ENCODE measurements at regions not wholly inside any gene's neighbourhood (a gene's known extent, or its start where the extent isn't known, plus 50 kb on each side); places are given as distances from the start of the nearest gene placed in this dataset.

DNA sequence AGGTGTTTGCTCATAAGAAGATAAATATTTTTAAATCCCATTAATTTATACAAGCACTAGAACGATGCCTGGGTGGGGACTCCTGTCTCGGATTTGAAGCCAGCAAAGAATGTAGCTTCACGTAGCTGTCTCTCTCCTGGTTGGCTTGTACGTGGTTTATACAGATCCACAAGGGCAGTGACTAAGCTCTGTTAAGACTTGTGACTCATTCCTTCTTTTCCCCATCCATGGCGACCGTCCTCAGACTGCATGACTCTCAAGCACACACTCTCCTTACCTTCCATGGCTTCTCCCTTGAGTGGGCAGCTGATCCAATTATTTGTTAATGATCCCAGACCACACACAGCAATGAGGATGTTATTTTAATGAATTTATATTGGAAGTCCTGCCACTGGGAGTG, 679.7 kb upstream of the SOX9 start:
- no peak overlapping the region for H3K9ac ChIP-seq (ENCODE audit: low read length)
- H3K27me3 ChIP-seq (ENCODE audit: insufficient read depth, low read length): no peaks in the 10 kb centered on the region
- no peak overlapping the region for H2AFZ ChIP-seq (ENCODE audit: low read length)
- H3F3A ChIP-seq (ENCODE audit: insufficient read depth, low read length): no peaks in the 10 kb centered on the region
- H3K9me3 ChIP-seq (ENCODE audit: low read length): no peaks in the 10 kb centered on the region
- no peak overlapping the region for H3K4me2 ChIP-seq (ENCODE audit: low read length)
- H3K9me2 ChIP-seq (ENCODE audit: low read depth, low read length): no peaks in the 10 kb centered on the region
- H3K36me3 ChIP-seq (ENCODE audit: insufficient read depth, low read length): no peaks in the 10 kb centered on the region
- no peak overlapping the region for H3K4me3 ChIP-seq (ENCODE audit: low read depth, low read length, poor library complexity, severe bottlenecking)
- no peaks in the 10 kb centered on the region for H3K79me2 ChIP-seq (ENCODE audit: insufficient read depth, low read length)
- H3K4me1 ChIP-seq (ENCODE audit: insufficient read depth, low read length, severe bottlenecking): no peaks in the 10 kb centered on the region
- TF ChIP-seq, protein P1, sequence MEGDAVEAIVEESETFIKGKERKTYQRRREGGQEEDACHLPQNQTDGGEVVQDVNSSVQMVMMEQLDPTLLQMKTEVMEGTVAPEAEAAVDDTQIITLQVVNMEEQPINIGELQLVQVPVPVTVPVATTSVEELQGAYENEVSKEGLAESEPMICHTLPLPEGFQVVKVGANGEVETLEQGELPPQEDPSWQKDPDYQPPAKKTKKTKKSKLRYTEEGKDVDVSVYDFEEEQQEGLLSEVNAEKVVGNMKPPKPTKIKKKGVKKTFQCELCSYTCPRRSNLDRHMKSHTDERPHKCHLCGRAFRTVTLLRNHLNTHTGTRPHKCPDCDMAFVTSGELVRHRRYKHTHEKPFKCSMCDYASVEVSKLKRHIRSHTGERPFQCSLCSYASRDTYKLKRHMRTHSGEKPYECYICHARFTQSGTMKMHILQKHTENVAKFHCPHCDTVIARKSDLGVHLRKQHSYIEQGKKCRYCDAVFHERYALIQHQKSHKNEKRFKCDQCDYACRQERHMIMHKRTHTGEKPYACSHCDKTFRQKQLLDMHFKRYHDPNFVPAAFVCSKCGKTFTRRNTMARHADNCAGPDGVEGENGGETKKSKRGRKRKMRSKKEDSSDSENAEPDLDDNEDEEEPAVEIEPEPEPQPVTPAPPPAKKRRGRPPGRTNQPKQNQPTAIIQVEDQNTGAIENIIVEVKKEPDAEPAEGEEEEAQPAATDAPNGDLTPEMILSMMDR (IDR thresholded peaks at IDR 0.05; ENCODE audit: low read length): no peak
- no peak for TF ChIP-seq EZH2 (IDR thresholded peaks at IDR 0.05; ENCODE audit: borderline replicate concordance, low read length)
- H4K20me1 ChIP-seq (ENCODE audit: insufficient read depth, low read length): no peaks in the 10 kb centered on the region
- no peak overlapping the region for H3K27ac ChIP-seq (ENCODE audit: low read depth, low read length, poor library complexity, severe bottlenecking)

DNA sequence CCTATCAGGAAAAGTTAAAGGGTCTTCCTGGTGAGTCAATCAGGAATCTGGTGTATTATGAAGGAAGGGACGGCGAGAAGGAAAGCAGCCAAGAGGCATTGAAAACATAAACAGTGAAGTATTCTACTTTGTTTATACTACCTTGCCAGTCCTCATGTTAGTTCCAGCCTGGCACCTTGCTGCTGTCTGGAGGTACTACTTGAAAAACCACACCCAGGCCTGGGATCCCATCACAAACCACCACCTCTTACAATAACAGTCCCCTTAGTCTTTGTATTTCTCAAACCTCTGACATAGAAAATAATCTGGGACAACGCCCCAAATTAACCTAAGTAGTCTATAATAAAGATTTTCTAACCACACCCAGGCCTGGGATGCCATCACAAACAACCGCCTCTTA, 676.7 kb upstream of the SOX9 start:
- Histone ChIP-seq H3K9ac (ENCODE audit: low read length) (no peak overlapping the region), H3K9me2 (ENCODE audit: low read depth, low read length) (no peaks in the 10 kb centered on the region), H3K4me2 (ENCODE audit: low read length) (no peak overlapping the region), H3K36me3 (ENCODE audit: insufficient read depth, low read length) (no peaks in the 10 kb centered on the region), H3K27me3 (ENCODE audit: insufficient read depth, low read length) (no peaks in the 10 kb centered on the region), H3K9me3 (ENCODE audit: low read length) (no peaks in the 10 kb centered on the region), H3K4me3 (ENCODE audit: low read depth, low read length, poor library complexity, severe bottlenecking) (no peak overlapping the region), H4K20me1 (ENCODE audit: insufficient read depth, low read length) (no peaks in the 10 kb centered on the region), H3K27ac (ENCODE audit: low read depth, low read length, poor library complexity, severe bottlenecking) (no peak overlapping the region), H3F3A (ENCODE audit: insufficient read depth, low read length) (no peaks in the 10 kb centered on the region), H3K79me2 (ENCODE audit: insufficient read depth, low read length) (no peaks in the 10 kb centered on the region), H3K4me1 (ENCODE audit: insufficient read depth, low read length, severe bottlenecking) (no peaks in the 10 kb centered on the region), H2AFZ (ENCODE audit: low read length) (no peak overlapping the region)
- TF ChIP-seq, protein P1 (IDR thresholded peaks at IDR 0.05; ENCODE audit: low read length): no peak
- no peak for TF ChIP-seq EZH2 (IDR thresholded peaks at IDR 0.05; ENCODE audit: borderline replicate concordance, low read length)

DNA sequence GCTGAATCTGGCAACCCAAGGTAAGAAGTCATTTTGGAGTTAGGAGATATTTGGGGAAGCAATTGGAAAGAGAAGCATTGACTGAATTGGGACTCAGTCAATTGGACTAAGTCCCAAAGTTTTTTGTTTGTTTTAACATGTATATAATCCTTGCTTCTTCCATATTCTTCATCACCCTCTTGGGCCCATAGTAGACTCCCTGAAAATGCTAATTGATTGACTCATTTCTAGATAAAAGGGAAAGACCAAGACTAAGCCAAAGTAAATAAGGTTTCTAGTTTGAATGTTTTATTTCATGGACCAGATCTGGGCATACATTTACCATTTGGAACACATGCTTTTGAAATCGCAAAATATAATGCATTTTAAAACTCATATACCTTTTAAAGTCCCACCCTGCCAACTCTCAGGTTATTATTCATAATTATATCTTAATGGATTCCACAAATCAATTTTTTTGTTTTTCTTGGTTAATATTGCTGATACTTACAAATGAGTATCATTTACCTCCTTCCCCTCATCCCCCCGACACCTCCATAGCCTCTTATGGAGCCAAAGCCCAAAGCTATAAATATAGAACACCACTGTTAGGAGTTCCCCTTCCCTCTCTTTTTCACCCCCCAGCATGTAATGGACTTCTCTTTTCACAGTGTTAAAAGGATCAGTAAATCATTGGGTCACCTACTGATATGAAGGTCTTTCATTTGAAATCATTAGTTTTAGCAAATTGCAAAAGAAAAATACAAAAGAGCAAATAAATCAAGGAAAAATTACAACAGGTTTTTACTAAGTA, 674.0 kb upstream of the SOX9 start:
- no peak overlapping the region for H3K4me3 ChIP-seq (ENCODE audit: low read depth, low read length, poor library complexity, severe bottlenecking)
- H3K27me3 ChIP-seq (ENCODE audit: insufficient read depth, low read length): no peaks in the 10 kb centered on the region
- H4K20me1 ChIP-seq (ENCODE audit: insufficient read depth, low read length): no peaks in the 10 kb centered on the region
- H2AFZ ChIP-seq (ENCODE audit: low read length): no peak overlapping the region
- TF ChIP-seq, protein P1 (IDR thresholded peaks at IDR 0.05; ENCODE audit: low read length): no peak
- TF ChIP-seq EZH2 (IDR thresholded peaks at IDR 0.05; ENCODE audit: borderline replicate concordance, low read length): no peak
- no peak overlapping the region for H3K27ac ChIP-seq (ENCODE audit: low read depth, low read length, poor library complexity, severe bottlenecking)
- no peaks in the 10 kb centered on the region for H3F3A ChIP-seq (ENCODE audit: insufficient read depth, low read length)
- H3K9ac ChIP-seq (ENCODE audit: low read length): no peak overlapping the region
- H3K9me3 ChIP-seq (ENCODE audit: low read length): no peaks in the 10 kb centered on the region
- H3K9me2 ChIP-seq (ENCODE audit: low read depth, low read length): no peaks in the 10 kb centered on the region
- no peaks in the 10 kb centered on the region for H3K36me3 ChIP-seq (ENCODE audit: insufficient read depth, low read length)
- no peak overlapping the region for H3K4me2 ChIP-seq (ENCODE audit: low read length)
- H3K4me1 ChIP-seq (ENCODE audit: insufficient read depth, low read length, severe bottlenecking): no peaks in the 10 kb centered on the region
- no peaks in the 10 kb centered on the region for H3K79me2 ChIP-seq (ENCODE audit: insufficient read depth, low read length)

All from OCI-LY1 (cell line).